NCI-H748 (cell line): ENCODE measurements at regions not wholly inside any gene's neighbourhood (a gene's known extent, or its start where the extent isn't known, plus 50 kb on each side); places are given as distances from the start of the nearest gene placed in this dataset.

Experiments used
- DNase-seq: peaks from one replicate; lab custom pipeline; 2025; ENCODE audit not compliant: unreplicated experiment; lab: John Stamatoyannopoulos, UW

DNA sequence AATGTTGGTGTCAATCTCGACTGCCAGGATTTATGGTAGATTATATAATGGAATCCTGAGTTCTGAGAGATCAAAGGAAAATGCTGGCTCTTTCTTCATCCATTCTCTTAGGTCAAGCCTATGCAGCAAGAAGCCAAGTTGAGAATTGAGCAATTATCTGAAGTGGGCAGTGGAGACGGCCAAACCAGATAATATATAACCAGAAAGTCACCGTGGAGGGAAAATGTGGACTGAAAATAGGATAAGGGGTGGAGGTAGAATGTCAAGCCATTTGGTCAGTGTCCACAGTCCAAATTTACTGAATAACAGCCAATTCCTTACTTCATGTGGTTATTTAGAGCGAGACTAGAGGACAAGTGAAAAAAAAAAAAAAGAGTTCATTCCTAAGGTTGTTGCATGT lies 107.8 kb upstream of the ESR1 start:
- no peak for DNase-seq

DNA sequence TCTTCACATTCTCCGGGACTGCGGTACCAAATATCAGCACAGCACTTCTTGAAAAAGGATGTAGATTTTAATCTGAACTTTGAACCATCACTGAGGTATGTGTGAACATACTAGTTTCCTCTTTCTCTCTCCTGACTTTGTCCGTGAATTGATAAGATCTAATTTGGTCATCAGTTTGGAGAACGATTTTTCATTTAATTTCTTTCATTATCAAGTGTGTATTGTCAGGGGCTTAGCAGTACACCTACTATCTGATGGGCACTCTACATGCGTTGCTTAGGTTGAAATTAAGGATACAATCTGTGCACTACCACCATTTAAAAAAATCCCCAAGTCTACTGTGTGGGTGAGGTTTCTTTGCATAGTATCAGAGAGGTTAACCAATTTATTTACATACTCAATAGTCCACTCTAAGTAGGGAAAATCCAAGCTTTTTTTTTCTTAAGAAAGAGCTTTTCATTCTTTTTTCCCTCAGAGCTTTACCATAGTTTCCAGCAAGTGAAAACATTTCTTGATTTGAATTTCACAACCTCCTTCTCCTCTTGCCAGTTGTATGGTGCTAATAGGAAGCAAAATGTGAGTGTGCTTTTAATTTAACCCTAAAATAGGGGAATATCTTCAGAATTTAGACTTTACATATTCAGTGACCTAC lies 105.4 kb upstream of the ESR1 start:
- DNase-seq, result no peak

DNA sequence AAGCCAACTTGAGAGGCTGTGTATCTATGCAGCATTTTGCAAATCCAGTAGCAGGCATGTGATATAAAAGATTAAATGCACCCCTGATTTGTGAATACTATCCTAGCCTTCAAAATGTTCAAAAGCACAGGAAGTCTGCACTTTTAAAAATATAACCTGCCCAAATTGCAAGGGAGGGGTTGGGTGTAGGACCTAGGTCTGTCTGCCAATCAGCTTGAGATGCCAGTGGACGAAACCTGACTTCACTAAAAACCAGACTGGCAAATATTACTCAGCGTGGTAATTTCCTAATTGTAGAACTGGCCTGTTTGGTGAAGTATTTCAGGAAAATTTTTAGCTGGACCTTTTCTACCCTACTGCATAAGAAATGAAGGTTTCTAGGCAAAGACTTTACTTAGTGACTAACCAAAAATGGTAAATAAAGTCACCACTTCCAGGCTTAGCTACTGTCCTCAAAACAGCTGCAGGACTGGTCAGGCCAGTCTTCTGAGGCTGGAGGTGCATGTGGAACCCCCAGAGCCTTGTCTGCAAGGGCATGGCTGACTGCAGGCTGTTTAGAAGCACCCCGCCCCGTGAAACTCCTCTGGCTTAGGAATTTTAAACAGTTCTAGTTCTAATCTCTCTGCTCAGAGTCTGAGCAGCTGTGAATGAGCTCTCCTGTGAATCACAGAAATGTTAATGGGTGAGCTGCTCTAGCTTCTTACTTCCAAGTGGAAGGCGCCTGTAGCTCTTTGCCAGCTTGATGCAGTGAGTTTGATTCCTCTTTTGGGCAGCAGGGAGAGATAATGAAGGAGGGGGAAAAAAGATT lies 104.4 kb upstream of the ESR1 start:
- DNase-seq, result no peak

DNA sequence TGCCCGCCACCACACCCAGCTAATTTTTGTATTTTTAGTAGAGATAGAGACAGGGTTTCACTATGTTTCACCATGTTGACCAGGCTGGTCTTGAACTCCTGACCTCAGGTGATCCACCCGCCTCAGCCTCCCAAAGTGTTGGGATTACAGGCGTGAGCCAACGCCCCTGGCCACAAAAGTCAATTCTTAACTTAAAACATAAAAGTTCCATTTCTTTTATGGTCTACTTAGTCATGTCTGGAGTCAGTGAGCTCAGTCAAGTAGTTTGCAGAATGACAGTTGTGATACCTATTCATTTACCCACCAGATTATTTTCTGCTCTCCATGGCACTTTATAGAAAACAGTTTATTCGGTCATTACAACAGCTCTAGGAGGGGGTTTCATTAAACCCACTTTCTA lies 103.1 kb upstream of the ESR1 start:
- no peak for DNase-seq

DNA sequence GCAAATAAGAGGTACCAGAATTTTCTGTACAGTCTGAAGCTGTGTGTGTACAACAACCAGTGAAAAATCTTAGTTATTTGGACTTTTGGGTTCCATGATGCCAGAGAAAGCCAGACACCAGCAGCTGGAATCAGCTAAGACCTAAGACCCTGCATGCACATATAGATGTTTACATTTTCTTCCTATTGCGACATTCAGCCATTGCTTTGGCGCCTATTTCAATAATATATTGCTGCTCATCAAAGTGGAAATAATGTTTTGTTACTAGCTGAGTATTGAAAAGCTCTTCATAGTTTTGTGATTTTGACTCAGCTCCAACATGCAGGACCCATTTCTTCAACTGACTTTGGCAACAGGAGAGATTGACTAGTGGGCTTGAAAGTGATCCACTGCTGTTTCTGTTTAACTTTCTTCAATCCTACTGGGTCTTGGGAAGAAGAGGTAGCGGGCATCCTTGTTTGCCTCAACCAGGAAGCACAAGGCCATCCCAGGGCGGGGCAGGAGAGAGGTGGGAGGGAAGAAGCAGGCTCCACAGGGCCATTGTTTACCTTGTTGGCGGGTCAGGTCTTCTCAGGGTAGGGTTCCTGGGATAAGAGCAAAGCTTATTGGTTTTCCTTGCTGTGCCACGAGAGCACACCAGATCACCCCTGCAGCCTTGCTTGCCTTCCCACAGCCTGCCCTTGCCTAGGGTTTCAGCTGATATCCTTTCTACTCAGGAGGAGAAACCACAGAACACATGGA lies 101.3 kb upstream of the ESR1 start:
- no peak for DNase-seq

DNA sequence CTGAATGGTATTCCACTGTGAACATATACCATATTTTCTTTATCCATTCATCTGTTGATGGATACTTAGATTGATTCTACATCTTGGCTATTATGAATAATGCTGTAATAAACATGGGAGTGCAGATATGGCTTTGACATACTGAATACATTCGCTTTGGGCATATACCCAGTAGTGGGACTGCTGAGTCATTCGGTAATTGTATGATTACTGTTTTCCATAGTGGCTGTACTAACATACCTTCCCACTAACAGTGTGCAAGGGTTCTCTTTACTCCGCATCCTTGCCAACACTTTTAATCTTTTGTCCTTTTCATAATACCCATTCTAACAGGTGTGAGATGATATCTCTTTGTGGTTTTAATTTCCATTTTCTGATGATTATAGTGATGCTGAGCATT lies 98.2 kb upstream of the ESR1 start:
- DNase-seq, result no peak

DNA sequence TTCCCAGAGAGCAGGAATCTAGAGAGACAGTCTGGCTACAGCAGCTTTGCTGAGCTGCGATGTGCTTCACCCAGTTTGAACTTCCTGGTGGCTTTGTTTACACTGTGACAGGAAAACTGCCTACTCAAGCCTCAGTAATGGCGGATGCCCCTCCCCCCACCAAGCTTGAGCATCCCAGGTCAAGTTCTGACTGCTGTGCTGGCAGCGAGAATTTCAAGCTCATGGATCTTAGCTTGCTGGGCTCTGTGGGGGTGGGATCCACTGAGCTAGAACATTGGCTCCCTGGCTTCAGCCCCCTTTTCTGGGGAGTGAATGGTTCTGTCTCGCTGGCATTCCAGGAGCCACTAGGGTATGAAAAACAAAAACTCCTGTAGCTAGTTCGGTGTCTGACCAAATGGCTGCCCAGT lies 91.0 kb upstream of the ESR1 start:
- DNase-seq, result peak; percentile 9

DNA sequence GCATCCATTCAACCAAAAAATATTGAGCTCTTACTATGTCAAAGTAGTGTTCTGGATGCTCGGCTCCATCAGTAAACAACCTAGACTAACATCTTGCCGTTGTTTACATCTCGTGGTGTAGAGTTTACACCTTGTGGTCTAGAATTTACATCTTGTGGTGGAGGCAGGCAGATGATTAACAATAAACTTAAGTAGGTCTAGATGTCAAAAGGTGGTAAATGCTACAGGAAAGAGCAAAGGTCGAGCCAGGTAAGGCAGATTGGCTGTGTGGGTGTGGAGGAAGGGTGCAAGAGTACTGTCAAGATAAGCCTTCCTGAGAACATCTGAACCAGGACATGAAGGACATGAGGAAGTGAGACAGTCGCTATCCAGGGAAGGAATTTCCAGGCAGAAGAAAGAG lies 88.4 kb upstream of the ESR1 start:
- no peak for DNase-seq

DNA sequence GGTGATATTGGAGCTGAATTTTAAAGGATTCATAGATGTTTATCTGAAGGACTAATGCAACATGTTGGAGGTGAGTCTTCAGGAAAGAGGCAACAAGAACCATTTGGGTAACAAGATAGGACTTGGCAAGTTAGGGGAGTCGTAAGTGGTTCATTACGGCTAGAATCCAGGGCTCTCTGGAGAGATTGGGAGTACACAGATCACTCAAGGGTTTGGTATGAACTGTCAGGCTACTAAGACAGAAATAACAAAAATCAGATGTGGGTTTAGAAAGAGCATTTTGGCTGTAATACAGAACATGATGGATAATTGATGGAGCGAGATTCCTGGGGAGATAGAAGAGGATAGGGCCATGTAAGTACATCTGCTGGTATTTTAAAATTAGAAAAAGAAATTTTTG lies 86.3 kb upstream of the ESR1 start:
- no peak for DNase-seq

DNA sequence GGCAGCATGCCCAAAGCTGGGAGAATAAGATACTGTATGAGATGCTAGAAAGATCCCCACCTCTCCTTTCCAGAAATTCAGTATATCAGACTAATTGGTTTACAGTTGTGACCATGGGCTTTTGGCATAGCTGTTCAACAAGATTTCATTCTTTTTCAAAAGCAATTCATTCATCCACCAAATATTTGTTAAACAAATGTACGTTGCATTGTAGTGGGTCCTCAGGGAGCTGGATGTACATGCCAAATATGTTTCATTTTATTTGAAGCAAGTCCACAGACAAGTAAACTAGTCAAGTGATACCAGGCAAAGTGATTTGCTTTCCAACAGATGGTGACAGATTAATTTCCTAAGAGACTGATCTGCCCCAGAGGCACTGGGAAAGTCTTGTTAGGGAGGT lies 85.8 kb upstream of the ESR1 start:
- no peak for DNase-seq

DNA sequence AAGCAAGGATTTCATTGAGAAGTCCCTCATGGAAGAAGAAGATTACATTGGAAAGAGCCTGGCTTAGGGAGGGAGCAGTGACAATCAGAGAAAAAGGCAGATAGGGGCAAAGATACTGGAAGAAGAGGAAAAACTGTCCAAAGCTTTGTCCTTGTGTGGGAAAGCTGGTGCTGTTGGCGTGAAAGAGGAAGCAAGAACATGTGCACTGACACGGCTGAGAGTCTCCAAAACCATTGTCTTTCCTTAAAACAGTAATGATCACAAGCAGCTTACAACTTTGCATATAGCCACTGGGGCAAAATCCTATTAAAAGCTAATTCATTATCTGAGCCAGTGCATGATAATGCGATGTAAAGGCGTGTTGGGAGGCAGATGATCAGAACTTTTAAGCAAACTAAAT lies 85.1 kb upstream of the ESR1 start:
- DNase-seq, result no peak

DNA sequence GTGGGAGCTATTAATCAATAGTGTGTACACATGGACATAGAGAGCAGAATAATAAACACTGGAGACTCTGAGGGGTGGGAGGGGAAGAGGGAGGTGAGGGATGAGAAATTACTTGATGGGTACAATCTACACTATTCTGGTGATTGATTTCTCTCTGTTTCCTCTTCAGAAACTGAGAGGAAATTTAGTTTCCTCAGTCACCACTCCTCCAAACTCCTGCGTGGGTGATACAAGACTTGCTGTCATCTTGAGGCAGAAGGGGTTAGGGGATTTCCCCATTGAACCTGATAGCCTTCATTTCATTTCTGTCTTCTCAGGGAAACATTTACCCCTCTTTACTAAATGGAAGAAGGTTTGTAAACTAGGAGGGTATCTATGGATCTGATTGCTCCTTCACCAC lies 84.3 kb upstream of the ESR1 start:
- no peak for DNase-seq

DNA sequence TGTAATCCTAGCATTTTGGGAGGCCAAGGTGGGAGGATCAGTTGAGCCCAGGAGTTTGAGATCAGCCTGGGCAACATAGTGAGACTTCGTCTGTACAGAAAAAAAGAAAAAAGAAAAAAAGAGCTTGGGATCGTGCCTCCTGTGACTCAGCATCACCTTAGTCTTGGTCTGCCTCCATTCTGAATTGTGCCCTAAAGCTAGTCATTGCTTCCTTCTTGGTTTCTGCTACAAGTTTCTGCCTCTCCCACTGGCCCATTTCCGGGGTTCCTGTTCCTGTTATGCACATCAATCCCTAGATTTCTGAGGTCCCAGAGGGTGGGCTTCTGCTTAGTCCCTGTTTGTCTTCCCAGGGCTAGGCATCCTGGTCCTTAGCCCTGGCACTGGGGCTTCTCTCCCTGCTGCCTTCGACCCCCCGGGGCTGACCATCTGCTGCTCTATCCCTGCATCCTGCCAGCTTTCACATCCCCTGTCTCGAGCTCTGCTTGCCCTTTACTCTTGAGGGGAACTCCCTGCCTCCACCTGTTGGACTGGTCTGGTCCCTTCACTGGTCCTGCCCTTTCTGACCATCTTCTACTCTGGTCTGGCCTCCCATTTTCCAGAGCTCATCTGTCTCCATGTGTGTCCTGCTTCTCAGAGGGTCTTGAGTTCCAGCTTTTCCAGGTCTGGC lies 77.5 kb upstream of the ESR1 start:
- DNase-seq, result no peak

DNA sequence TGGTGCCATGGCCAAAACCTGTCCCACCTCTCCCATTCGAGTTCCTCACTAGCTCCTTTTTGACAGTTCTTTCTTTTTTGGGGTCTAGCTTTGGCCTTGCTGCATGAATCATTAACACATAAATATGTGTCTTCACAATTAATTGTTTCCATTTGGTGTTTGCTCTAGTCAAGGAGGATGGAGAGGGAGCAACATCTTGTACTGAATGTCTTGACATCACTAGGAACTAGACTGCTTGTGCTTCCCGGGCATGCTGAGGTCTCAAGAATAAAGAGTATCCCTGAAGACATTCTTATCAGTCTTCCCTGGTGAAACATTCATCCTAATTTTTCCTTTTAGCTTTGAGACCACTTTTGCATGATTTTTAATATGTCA lies 77.0 kb upstream of the ESR1 start:
- DNase-seq, result no peak

DNA sequence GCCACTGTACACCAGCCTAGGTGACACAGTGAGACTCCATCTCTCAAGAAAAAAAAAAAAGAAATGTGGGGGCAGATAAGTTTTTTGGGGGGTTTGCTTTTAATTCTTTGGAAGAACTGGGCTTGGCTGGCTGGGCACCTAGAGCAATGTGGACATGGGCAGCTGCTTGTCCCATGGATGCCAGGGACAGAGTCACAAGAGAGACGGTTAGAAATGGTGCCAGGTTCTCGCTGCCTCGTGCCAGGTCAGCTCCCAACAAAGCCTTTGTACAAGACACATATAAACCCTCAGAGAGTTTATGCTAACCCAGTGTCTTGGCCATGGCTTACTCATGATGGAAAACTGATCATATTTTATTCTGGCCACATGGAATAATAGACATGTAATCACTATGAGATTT lies 76.2 kb upstream of the ESR1 start:
- no peak for DNase-seq

DNA sequence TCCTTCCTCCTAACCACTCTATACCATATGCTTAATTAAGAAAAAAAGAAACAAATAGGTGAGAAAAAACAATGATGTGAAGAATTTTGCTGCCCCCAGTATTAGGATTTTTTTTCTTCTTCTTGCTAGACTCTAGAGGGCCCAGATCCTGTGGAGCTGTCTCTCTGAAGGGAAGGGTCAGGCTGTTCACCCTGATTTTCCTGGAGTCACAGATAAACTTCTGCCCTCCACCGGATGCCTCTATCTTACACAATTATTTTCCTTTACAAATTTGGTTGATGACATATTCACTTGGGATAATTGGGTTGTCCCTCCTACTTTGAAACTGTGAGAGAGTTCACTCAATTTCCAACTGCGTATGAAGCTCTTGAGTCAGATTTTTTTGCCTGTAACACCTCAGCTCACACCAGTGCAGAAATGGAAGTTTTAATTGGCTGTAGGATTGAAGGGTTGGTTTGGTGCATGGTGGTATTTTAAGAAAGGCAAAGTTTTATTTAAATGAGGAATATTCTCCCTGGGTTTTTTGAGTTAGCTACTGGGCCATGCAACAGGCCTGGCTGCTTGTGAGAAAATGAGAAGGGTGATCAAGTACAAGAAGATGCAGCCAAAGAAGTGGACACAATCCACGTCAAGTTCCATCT lies 73.7 kb upstream of the ESR1 start:
- no peak for DNase-seq

DNA sequence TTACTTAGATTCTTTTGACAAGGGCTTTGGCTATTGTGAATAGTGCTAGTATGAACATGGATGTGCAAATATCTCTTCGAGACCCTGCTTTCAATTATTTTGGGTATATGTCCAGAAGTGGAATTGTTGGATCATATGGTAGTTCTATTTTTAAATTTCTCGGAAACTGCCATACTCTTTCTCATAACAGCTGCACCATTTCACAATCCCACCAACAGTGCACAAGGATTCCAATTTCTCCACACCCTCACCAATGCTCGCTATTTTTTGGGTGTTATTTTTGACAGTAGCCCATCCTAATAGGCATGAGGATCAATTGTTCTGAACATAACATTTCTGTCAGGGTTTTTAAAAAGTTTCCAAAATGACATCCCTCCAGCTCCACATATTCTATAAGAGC lies 69.2 kb upstream of the ESR1 start:
- DNase-seq, result no peak

DNA sequence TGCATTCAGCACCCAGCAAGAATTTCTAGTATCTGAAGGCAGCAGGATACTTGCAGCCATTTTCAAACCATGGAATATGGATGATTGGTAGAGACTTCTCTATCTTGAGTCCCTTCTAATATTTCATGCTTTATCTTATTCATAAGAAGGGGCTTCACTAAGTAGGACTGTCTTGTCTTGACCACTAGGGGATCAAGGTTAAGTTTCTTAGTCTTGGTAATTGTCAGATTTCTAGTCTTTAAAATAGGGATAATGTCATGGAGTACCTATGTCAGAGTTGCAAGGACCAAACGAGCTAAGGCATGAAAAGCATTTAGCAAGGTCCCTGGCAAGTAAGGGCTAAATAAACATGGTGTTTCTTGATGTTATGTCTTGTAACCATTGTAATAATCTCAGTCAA lies 68.5 kb upstream of the ESR1 start:
- DNase-seq, result no peak

DNA sequence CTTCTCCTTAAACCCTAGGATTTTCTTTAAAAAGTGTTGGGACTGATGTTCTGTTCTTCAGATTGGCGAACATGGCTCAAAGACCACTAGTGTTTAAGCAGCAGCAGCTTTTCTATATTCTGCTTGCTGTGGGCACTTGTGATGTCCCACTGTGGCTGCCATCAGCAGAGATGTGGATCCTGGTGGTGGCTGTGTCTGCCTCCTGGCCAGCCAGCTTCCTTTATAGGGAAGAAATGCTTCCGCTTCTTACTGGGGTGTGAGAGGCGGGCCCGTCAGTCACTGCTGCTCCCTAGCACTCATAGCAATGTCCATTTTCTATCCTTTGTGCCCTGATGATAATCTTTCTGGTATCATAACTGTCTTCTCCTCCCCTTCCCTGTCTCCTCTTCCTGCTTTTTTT lies 66.7 kb upstream of the ESR1 start:
- DNase-seq, result no peak

DNA sequence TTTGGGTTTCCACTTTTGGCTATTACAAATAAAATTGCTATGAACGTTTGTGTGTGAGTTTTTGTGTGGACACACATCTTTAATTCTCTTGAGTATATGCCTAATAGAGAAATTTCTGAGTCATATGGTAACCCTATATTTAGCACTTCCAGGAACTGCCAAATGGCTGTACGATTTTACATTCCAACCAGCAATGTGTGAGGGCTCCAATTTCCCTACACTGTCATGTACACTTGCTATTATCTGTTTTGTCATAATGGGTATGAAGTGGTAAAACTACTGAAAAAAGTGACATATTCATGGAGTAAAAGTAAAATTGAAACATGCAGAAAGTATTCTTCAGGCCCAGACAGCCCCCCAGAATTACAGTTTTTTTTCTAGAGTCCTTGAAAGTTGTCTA lies 59.6 kb upstream of the ESR1 start:
- DNase-seq, result no peak

DNA sequence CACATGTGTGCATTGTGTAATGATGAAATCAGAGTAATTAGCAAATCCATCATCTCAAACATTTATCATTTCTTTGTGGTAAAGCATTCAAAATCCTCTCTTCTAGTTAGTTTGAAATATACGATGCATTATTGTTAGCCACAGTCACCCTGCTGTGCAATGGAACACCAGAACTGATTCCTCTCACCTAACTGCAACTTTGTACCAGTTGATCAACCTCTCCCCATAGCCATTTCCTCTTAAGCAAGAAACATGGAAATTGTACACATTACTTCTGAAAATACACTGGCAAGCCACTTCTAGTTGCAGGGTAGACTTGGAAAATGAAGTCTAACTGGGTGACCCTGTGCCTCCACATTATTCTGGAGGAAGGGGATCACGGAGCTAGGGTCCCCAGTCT lies 58.1 kb upstream of the ESR1 start:
- no peak for DNase-seq
